SK-N-SH (cell line): ENCODE measurements at regions not wholly inside any gene's neighbourhood (a gene's known extent, or its start where the extent isn't known, plus 50 kb on each side); places are given as distances from the start of the nearest gene placed in this dataset.

Experiments
- CTCF ChIA-PET: fragments of 300-600, 350-600 bp; formaldehyde crosslinking; extraction: SDS; loops from one replicate; lab custom pipeline; 2021; lab: Yijun Ruan, JAX
- POLR2A ChIA-PET: fragments of 350-600 bp; sonication (Branson Sonifier 250); formaldehyde crosslinking; extraction: SDS; loops from one replicate; lab custom pipeline; 2020; ENCODE audit warnings: antibody characterized with exemption, inconsistent platforms; lab: Yijun Ruan, JAX
- DNase-seq: peaks from one replicate; pipeline ENCODE4 v3.0.0; 2012
- H2AFZ ChIP-seq: fragments of 200-600 bp; sonication (generic); 2 replicates; pipeline ENCODE4 v1.8.1; 2016; ENCODE audit warnings: antibody characterized with exemption, mild to moderate bottlenecking, low read depth
- H3F3A ChIP-seq: fragments of 200-600 bp; sonication (generic); replicated peaks from 2 replicates; pipeline ENCODE3; 2016; ENCODE audit warnings: antibody characterized with exemption, mild to moderate bottlenecking; ENCODE audit not compliant: insufficient read depth
- H3K27ac ChIP-seq, 2 experiments: fragments of 200-500 bp in 1 of 2; fragments of 200-600 bp in 1 of 2; sonication (Bioruptor generic) in 1 of 2; sonication (generic), shearing (Covaris generic) in 1 of 2; 2 replicates each; pipeline versions ENCODE4 v1.5.1 to v1.6.1; 2014 to 2016; ENCODE audit warnings: low read depth in 2 of 2, inconsistent platforms in 1 of 2, low read length in 1 of 2, mild to moderate bottlenecking in 1 of 2, mixed read lengths in 1 of 2
- H3K27me3 ChIP-seq: fragments of 200-600 bp; sonication (generic), shearing (Covaris generic); 2 replicates; pipeline ENCODE4 v1.6.1; 2016; ENCODE audit warnings: mixed run types; ENCODE audit not compliant: insufficient read depth
- H3K36me3 ChIP-seq, 2 experiments: fragments of 200-500 bp in 1 of 2; fragments of 200-600 bp in 1 of 2; sonication (Bioruptor generic) in 1 of 2; sonication (generic) in 1 of 2; replicated peaks in 1 of 2; 2 replicates each; pipeline versions ENCODE3 to v1.5.1; 2014 to 2016; ENCODE audit warnings: low read length in 1 of 2, mild to moderate bottlenecking in 1 of 2; ENCODE audit not compliant: insufficient read depth in 2 of 2, control insufficient read depth in 1 of 2
- H3K4me1 ChIP-seq, 2 experiments: fragments of 200-500 bp in 1 of 2; fragments of 200-600 bp in 1 of 2; sonication (Bioruptor generic) in 1 of 2; sonication (generic), shearing (Covaris generic) in 1 of 2; 2 replicates each; pipeline versions ENCODE4 v1.5.1 to v1.6.1; 2014 to 2016; ENCODE audit warnings: low read depth in 1 of 2, low read length in 1 of 2, mixed run types in 1 of 2; ENCODE audit not compliant: insufficient read depth in 2 of 2, control insufficient read depth in 1 of 2
- H3K4me2 ChIP-seq: fragments of 200-600 bp; sonication (generic), shearing (Covaris generic); 2 replicates; pipeline ENCODE4 v1.6.1; 2017; ENCODE audit warnings: mixed run types
- H3K4me3 ChIP-seq, 2 experiments: fragments of 200-500 bp in 1 of 2; fragments of 200-600 bp in 1 of 2; sonication (Bioruptor generic) in 1 of 2; sonication (generic), shearing (Covaris generic) in 1 of 2; 2 replicates each; pipeline versions ENCODE4 v1.5.1 to v1.8.1; 2014 to 2016; ENCODE audit warnings: low read depth in 2 of 2, inconsistent platforms in 1 of 2, low read length in 1 of 2, mild to moderate bottlenecking in 1 of 2, mixed read lengths in 1 of 2, moderate library complexity in 1 of 2
- H3K79me2 ChIP-seq: fragments of 200-600 bp; sonication (generic); 2 replicates; pipeline ENCODE4 v1.8.1; 2017; ENCODE audit warnings: mild to moderate bottlenecking; ENCODE audit not compliant: insufficient read depth
- H3K9ac ChIP-seq: fragments of 200-600 bp; sonication (generic); 2 replicates; pipeline ENCODE4 v1.6.1; 2017; ENCODE audit warnings: mixed run types
- H3K9me2 ChIP-seq: fragments of 200-600 bp; sonication (generic); 2 replicates; pipeline ENCODE4 v1.6.1; 2017; ENCODE audit warnings: mixed run types
- H3K9me3 ChIP-seq: fragments of 200-600 bp; sonication (generic); 2 replicates; pipeline ENCODE4 v1.6.1; 2017; ENCODE audit warnings: mixed run types, mild to moderate bottlenecking, moderate library complexity
- H4K20me1 ChIP-seq: fragments of 200-600 bp; sonication (generic); 2 replicates; pipeline ENCODE4 v1.6.1; 2017; ENCODE audit warnings: mild to moderate bottlenecking, mixed run types; ENCODE audit not compliant: insufficient read depth
- ELF1 ChIP-seq: IDR thresholded peaks from 2 replicates; pipeline ENCODE4 v1.4.0; 2012
- EP300 ChIP-seq, 2 experiments: IDR thresholded peaks; 2 replicates each; pipeline versions ENCODE4 v1.4.0 to v1.6.1; 2012; ENCODE audit warnings: borderline replicate concordance in 1 of 2, low read depth in 1 of 2, low read length in 1 of 2
- EZH2phosphoT487 ChIP-seq: fragments of 200-600 bp; sonication (generic); IDR thresholded peaks from 2 replicates; pipeline ENCODE4 v1.6.1; 2017; ENCODE audit warnings: low read depth, mixed run types, mild to moderate bottlenecking, antibody characterized with exemption, moderate library complexity, borderline replicate concordance
- FOXM1 ChIP-seq: IDR thresholded peaks from 2 replicates; pipeline ENCODE4 v1.4.0; 2012; ENCODE audit warnings: low read depth, mild to moderate bottlenecking
- GATA2 ChIP-seq: sonication (generic); formaldehyde crosslinking; IDR thresholded peaks from 2 replicates; pipeline ENCODE4 v1.5.0; 2020; ENCODE audit warnings: mild to moderate bottlenecking, missing genetic modification reagents
- MXI1 ChIP-seq: IDR thresholded peaks from 2 replicates; pipeline ENCODE4 v1.6.1; 2012; ENCODE audit warnings: mild to moderate bottlenecking, low read depth, low read length, improper control_type of control experiment
- NRF1 ChIP-seq: IDR thresholded peaks from 2 replicates; pipeline ENCODE4 v1.6.1; 2012; ENCODE audit warnings: low read depth, mild to moderate bottlenecking, low read length
- POLR2AphosphoS5 ChIP-seq: IDR thresholded peaks from 2 replicates; pipeline ENCODE4 v1.6.1; 2012; ENCODE audit warnings: low read depth, low read length
- RAD21 ChIP-seq: IDR thresholded peaks from 2 replicates; pipeline ENCODE4 v1.6.1; 2012; ENCODE audit warnings: mild to moderate bottlenecking, low read length
- RXRA ChIP-seq: IDR thresholded peaks from 2 replicates; pipeline ENCODE4 v1.4.0; 2012; ENCODE audit warnings: low read depth, mild to moderate bottlenecking, borderline replicate concordance
- SIN3A ChIP-seq: IDR thresholded peaks from 2 replicates; pipeline ENCODE4 v1.6.1; 2012; ENCODE audit warnings: low read depth, mild to moderate bottlenecking, low read length, moderate library complexity, borderline replicate concordance
- YY1 ChIP-seq: IDR thresholded peaks from 2 replicates; pipeline ENCODE4 v1.4.0; 2012; ENCODE audit warnings: low read depth, mild to moderate bottlenecking
- WGBS: methylation state at CpG from one replicate; pipeline ENCODE4 v1.1.6; 2017; ENCODE audit warnings: low lambda C conversion rate; 5-methylcytosine and 5-hydroxymethylcytosine counted together
- TF ChIP-seq, protein P1 (sequence below): IDR thresholded peaks from 2 replicates; pipeline ENCODE4 v1.4.0; 2012; ENCODE audit warnings: low read depth
- TF ChIP-seq, protein P2 (sequence below): IDR thresholded peaks from 2 replicates; pipeline ENCODE4 v1.6.1; 2012; ENCODE audit warnings: mild to moderate bottlenecking, low read depth, low read length, moderate library complexity
- TF ChIP-seq, protein P3 (sequence below): fragments of 200-600 bp; sonication (generic); IDR thresholded peaks from 2 replicates; pipeline ENCODE4 v1.6.1; 2017; ENCODE audit warnings: antibody characterized with exemption, mild to moderate bottlenecking, moderate library complexity
- TF ChIP-seq, protein P4 (sequence below): IDR thresholded peaks from 2 replicates; pipeline ENCODE4; 2012
- TF ChIP-seq, protein P5 (sequence below): IDR thresholded peaks from 2 replicates; pipeline ENCODE4 v1.4.0; 2012; ENCODE audit warnings: low read depth, borderline replicate concordance
- TF ChIP-seq, protein P6 (sequence below): fragments of 150-350 bp; IDR thresholded peaks from 2 replicates; pipeline ENCODE4 v1.6.1; 2016; ENCODE audit warnings: mild to moderate bottlenecking, low read depth, low read length

DNA sequence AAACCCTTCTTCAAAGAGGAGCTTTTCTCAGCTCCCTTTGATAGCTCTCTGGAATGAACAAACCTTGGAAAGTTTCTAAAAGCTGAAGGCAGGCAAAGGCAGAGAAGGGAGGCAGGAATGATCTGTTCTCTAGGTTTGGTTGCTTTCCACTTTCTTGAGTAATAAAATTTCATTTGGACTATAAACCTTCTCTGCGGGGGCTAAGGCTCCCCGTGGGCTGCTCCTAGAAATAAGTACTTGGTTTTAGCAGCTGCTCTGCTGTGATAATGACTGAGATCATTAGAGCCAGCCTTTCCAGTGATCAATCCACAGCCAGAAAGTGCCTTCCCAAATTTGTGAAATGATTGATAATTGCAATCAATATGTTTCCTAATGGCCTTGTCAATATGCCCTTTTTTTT lies 183.8 kb upstream of the HTR2A start (continued):
- TF ChIP-seq, protein P1, sequence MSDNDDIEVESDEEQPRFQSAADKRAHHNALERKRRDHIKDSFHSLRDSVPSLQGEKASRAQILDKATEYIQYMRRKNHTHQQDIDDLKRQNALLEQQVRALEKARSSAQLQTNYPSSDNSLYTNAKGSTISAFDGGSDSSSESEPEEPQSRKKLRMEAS, result no peak

DNA sequence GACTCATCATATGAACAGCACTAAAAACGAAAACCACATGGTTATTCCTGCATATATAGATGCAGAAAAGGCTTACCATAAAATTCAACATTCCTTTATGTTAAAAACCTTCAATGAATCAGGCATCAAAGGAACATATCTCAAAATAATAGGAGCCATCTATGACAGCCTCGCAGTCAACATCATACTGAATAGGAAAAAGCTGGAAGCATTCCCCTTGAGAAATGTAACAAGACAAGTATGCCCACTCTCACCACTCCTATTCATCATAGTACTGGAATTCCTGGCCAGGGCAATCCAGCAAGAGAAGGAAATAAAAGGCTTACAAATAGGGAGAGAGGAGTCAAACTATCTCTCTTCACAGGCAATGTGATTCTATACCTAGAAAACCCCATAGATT lies 179.6 kb upstream of the HTR2A start:
- Histone ChIP-seq H3K79me2 (no peaks in the 10 kb centered on the region), H2AFZ (no peak overlapping the region), H3K9me3 (peaks cover 19% of the 10 kb centered on the region; the same call in 1 of the 2 replicates), H3K9me2 (no peaks in the 10 kb centered on the region), H3K27ac (no peak overlapping the region), H3K36me3 (no peaks in the 10 kb centered on the region), H3K27me3 (no peaks in the 10 kb centered on the region), H4K20me1 (no peaks in the 10 kb centered on the region), H3K4me2 (no peak overlapping the region), H3F3A (no peaks in the 10 kb centered on the region), H3K4me1 (no peaks in the 10 kb centered on the region), H3K9ac (no peak overlapping the region), H3K4me3 (no peak overlapping the region)
- POLR2A ChIA-PET, result no interaction called here
- TF ChIP-seq, protein P1, result no peak
- TF ChIP-seq RAD21 (no peak), SIN3A (no peak), NRF1 (no peak), MXI1 (no peak), EP300 (IDR thresholded peaks at IDR 0.05; ENCODE audit: borderline replicate concordance in 1 of 2, low read depth in 1 of 2, low read length in 1 of 2) (no peak), FOXM1 (no peak), RXRA (no peak), YY1 (no peak), GATA2 (CRISPR knock-in tag) (no peak), POLR2AphosphoS5 (no peak), ELF1 (no peak), EZH2phosphoT487 (no peak)
- TF ChIP-seq, protein P2, sequence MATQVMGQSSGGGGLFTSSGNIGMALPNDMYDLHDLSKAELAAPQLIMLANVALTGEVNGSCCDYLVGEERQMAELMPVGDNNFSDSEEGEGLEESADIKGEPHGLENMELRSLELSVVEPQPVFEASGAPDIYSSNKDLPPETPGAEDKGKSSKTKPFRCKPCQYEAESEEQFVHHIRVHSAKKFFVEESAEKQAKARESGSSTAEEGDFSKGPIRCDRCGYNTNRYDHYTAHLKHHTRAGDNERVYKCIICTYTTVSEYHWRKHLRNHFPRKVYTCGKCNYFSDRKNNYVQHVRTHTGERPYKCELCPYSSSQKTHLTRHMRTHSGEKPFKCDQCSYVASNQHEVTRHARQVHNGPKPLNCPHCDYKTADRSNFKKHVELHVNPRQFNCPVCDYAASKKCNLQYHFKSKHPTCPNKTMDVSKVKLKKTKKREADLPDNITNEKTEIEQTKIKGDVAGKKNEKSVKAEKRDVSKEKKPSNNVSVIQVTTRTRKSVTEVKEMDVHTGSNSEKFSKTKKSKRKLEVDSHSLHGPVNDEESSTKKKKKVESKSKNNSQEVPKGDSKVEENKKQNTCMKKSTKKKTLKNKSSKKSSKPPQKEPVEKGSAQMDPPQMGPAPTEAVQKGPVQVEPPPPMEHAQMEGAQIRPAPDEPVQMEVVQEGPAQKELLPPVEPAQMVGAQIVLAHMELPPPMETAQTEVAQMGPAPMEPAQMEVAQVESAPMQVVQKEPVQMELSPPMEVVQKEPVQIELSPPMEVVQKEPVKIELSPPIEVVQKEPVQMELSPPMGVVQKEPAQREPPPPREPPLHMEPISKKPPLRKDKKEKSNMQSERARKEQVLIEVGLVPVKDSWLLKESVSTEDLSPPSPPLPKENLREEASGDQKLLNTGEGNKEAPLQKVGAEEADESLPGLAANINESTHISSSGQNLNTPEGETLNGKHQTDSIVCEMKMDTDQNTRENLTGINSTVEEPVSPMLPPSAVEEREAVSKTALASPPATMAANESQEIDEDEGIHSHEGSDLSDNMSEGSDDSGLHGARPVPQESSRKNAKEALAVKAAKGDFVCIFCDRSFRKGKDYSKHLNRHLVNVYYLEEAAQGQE, result no peak
- TF ChIP-seq, protein P3, sequence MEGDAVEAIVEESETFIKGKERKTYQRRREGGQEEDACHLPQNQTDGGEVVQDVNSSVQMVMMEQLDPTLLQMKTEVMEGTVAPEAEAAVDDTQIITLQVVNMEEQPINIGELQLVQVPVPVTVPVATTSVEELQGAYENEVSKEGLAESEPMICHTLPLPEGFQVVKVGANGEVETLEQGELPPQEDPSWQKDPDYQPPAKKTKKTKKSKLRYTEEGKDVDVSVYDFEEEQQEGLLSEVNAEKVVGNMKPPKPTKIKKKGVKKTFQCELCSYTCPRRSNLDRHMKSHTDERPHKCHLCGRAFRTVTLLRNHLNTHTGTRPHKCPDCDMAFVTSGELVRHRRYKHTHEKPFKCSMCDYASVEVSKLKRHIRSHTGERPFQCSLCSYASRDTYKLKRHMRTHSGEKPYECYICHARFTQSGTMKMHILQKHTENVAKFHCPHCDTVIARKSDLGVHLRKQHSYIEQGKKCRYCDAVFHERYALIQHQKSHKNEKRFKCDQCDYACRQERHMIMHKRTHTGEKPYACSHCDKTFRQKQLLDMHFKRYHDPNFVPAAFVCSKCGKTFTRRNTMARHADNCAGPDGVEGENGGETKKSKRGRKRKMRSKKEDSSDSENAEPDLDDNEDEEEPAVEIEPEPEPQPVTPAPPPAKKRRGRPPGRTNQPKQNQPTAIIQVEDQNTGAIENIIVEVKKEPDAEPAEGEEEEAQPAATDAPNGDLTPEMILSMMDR, result no peak
- TF ChIP-seq, protein P4, sequence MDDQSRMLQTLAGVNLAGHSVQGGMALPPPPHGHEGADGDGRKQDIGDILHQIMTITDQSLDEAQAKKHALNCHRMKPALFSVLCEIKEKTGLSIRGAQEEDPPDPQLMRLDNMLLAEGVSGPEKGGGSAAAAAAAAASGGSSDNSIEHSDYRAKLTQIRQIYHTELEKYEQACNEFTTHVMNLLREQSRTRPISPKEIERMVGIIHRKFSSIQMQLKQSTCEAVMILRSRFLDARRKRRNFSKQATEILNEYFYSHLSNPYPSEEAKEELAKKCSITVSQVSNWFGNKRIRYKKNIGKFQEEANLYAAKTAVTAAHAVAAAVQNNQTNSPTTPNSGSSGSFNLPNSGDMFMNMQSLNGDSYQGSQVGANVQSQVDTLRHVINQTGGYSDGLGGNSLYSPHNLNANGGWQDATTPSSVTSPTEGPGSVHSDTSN, result no peak
- TF ChIP-seq, protein P5, sequence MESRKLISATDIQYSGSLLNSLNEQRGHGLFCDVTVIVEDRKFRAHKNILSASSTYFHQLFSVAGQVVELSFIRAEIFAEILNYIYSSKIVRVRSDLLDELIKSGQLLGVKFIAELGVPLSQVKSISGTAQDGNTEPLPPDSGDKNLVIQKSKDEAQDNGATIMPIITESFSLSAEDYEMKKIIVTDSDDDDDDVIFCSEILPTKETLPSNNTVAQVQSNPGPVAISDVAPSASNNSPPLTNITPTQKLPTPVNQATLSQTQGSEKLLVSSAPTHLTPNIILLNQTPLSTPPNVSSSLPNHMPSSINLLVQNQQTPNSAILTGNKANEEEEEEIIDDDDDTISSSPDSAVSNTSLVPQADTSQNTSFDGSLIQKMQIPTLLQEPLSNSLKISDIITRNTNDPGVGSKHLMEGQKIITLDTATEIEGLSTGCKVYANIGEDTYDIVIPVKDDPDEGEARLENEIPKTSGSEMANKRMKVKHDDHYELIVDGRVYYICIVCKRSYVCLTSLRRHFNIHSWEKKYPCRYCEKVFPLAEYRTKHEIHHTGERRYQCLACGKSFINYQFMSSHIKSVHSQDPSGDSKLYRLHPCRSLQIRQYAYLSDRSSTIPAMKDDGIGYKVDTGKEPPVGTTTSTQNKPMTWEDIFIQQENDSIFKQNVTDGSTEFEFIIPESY, result no peak
- TF ChIP-seq, protein P6, sequence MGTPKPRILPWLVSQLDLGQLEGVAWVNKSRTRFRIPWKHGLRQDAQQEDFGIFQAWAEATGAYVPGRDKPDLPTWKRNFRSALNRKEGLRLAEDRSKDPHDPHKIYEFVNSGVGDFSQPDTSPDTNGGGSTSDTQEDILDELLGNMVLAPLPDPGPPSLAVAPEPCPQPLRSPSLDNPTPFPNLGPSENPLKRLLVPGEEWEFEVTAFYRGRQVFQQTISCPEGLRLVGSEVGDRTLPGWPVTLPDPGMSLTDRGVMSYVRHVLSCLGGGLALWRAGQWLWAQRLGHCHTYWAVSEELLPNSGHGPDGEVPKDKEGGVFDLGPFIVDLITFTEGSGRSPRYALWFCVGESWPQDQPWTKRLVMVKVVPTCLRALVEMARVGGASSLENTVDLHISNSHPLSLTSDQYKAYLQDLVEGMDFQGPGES, result no peak
- WGBS, result 17% methylated on average over 2 of the region's 2 CpGs
- DNase-seq, result no peak
- CTCF ChIA-PET, result no interaction called here
